ENCODE measurements at regions not wholly inside any gene's neighbourhood (a gene's known extent, or its start where the extent isn't known, plus 50 kb on each side); places are given as distances from the start of the nearest gene placed in this dataset.

DNA sequence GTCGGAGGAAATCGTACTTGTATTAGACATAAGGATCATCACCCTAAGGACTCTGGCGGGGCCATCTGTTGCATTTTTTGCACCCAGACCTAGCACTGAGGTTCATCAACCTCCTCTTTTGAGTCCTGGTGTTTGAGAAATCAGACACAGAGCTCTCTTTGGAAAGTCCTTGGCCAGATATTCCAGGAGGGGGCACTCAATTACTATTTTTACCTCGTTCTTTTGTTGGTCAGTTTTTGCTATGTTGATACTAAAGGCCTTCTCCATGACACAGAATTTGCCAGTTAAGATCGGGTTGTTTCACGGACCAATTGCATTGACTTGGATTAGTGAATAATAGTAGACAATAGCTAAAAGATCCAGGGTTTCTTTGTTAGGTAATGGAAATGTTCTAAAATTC lies 711.2 kb downstream of the KCNT2 start:
- no peak for TF ChIP-seq EHF (CRISPR knock-in tag; IDR thresholded peaks at IDR 0.05)
- Histone ChIP-seq H3K27ac (no peak overlapping the region), H3K4me3 (no peak overlapping the region), H3K9me3 (no peaks in the 10 kb centered on the region), H3K4me2 (no peak overlapping the region), H3K4me1 (no peaks in the 10 kb centered on the region)
- 68% methylated on average over 6 of the region's 6 CpGs for WGBS (ENCODE audit: missing lambda C conversion rate)
- CTCF ChIA-PET: no interaction called here
- no peak for DNase-seq (ENCODE audit: low read depth in 1 of 2, low spot score in 1 of 2)
- POLR2A ChIA-PET: no interaction called here
- ATAC-seq: no peak
- no peak for FAIRE-seq

DNA sequence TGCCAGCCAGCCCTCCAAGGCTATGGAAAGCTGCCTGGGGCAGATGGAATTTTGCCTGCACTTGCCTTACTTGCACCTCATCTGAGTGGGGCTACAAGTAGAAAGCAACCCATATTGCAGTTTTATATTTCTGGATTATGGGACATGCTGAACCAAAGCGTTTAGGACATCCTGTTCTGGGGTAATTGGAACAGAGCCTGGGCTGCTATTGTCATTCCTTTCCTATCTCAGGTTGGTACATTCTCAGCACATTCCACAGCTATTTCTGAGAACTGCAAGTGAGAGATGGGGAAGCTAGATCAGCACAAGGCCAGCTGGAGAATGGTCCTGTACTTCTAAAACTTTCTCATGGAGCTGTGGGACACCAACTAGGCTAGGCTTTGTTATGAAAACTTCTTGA lies 713.8 kb downstream of the KCNT2 start:
- FAIRE-seq (no peak), ATAC-seq (no peak), DNase-seq (ENCODE audit: low read depth in 1 of 2, low spot score in 1 of 2) (no peak)
- H3K4me1 ChIP-seq: no peaks in the 10 kb centered on the region
- POLR2A ChIA-PET: no interaction called here
- WGBS (ENCODE audit: missing lambda C conversion rate): 0% methylated on average over 1 of the region's 1 CpG
- H3K27ac ChIP-seq: no peak overlapping the region
- TF ChIP-seq HDAC2 (IDR thresholded peaks at IDR 0.05) (no peak), MAX (IDR thresholded peaks at IDR 0.05) (no peak), CEBPB (IDR thresholded peaks at IDR 0.05) (no peak), SREBF2 (IDR thresholded peaks at IDR 0.05) (no peak), MYC (IDR thresholded peaks at IDR 0.05; ENCODE audit: borderline replicate concordance, low read length) (no peak), CBX8 (IDR thresholded peaks at IDR 0.05) (no peak), E2F6 (IDR thresholded peaks at IDR 0.05; ENCODE audit: borderline replicate concordance, low read depth) (no peak), ZC3H11A (IDR thresholded peaks at IDR 0.05) (no peak), ZFP36 (IDR thresholded peaks at IDR 0.05; ENCODE audit: borderline replicate concordance, partially characterized antibody) (no peak), FOXS1 (CRISPR knock-in tag; IDR thresholded peaks at IDR 0.05) (no peak), ELK1 (IDR thresholded peaks at IDR 0.05; ENCODE audit: low read depth, low read length) (no peak), NR3C1 (IDR thresholded peaks at IDR 0.05) (no peak), JUNB (IDR thresholded peaks at IDR 0.05) (no peak), HOXA7 (CRISPR knock-in tag; IDR thresholded peaks at IDR 0.05) (no peak), FOSL2 (IDR thresholded peaks at IDR 0.05) (no peak), FOSL2 (CRISPR knock-in tag; IDR thresholded peaks at IDR 0.05) (no peak), PHF8 (IDR thresholded peaks at IDR 0.05; ENCODE audit: borderline replicate concordance, low read depth) (no peak), KDM5A (IDR thresholded peaks at IDR 0.05) (no peak), HOXB5 (CRISPR knock-in tag; IDR thresholded peaks at IDR 0.05) (no peak)
- TF ChIP-seq, protein P1, sequence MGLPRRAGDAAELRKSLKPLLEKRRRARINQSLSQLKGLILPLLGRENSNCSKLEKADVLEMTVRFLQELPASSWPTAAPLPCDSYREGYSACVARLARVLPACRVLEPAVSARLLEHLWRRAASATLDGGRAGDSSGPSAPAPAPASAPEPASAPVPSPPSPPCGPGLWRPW (IDR thresholded peaks at IDR 0.05): no peak
- CTCF ChIA-PET: no interaction called here
- H3K4me2 ChIP-seq: no peak overlapping the region
- no peaks in the 10 kb centered on the region for H3K9me3 ChIP-seq
- H3K4me3 ChIP-seq: no peak overlapping the region

- TF ChIP-seq FOXS1 (CRISPR knock-in tag; IDR thresholded peaks at IDR 0.05): no peak
- no peak for TF ChIP-seq RFX5 (IDR thresholded peaks at IDR 0.05)
- 0 out of 3 replicates have a peak, but pooled peaks have one; percentile 7 for TF ChIP-seq CTCF (IDR thresholded peaks at IDR 0.05)
- ATAC-seq (no peak), DNase-seq (ENCODE audit: low read depth in 1 of 2, low spot score in 1 of 2) (no peak), FAIRE-seq (no peak)
- POLR2A ChIA-PET: no interaction called here
- CTCF ChIA-PET: no interaction called here
- no peak overlapping the region for H3K4me2 ChIP-seq
- no peak overlapping the region for H3K4me3 ChIP-seq
- H3K27ac ChIP-seq: no peak overlapping the region
- WGBS (ENCODE audit: missing lambda C conversion rate): 0% methylated on average over 1 of the region's 1 CpG
- no peaks in the 10 kb centered on the region for H3K4me1 ChIP-seq
- no peaks in the 10 kb centered on the region for H3K9me3 ChIP-seq
Measured at GRCh38 chr1:195886000-195886399, 722.2 kb downstream of the KCNT2 start.

Data from A549 (cell line).